ENCODE measurements at regions not wholly inside any gene's neighbourhood (a gene's known extent, or its start where the extent isn't known, plus 50 kb on each side); places are given as distances from the start of the nearest gene placed in this dataset.

GRCh38 chr2:81644189-81644588 is 1339.6 kb upstream of the LRRTM1 start:
- H3K79me2 ChIP-seq (ENCODE audit: insufficient read depth, low read length) = no peaks in the 10 kb centered on the region
- no peak overlapping the region for H3K9ac ChIP-seq (ENCODE audit: low read depth, low read length, poor library complexity, severe bottlenecking)
- no peaks in the 10 kb centered on the region for H3K27me3 ChIP-seq (ENCODE audit: insufficient read depth, low read length, poor library complexity, severe bottlenecking)
- H2AFZ ChIP-seq (ENCODE audit: low read length) = no peak overlapping the region
- no peak overlapping the region for H3K4me2 ChIP-seq (ENCODE audit: low read depth, low read length, poor library complexity, severe bottlenecking)
- no peaks in the 10 kb centered on the region for H3K4me1 ChIP-seq (ENCODE audit: insufficient read depth, low read length, poor library complexity, severe bottlenecking)
- no peaks in the 10 kb centered on the region for H3K9me2 ChIP-seq (replicated peaks; ENCODE audit: low read depth, low read length)
- H3K4me3 ChIP-seq (ENCODE audit: low read length, poor library complexity, severe bottlenecking) = no peak overlapping the region
- TF ChIP-seq EZH2phosphoT487 (IDR thresholded peaks at IDR 0.05; ENCODE audit: borderline replicate concordance) (no peak), CTCF (conservative IDR thresholded peaks at IDR 0.05; ENCODE audit: low read length) (no peak)
- H3K9me3 ChIP-seq (ENCODE audit: insufficient read depth, low read depth, low read length) = no peaks in the 10 kb centered on the region
- no peaks in the 10 kb centered on the region for H4K20me1 ChIP-seq (ENCODE audit: insufficient read depth, low read length, poor library complexity, severe bottlenecking)
- H3K36me3 ChIP-seq (ENCODE audit: insufficient read depth, low read length) = no peaks in the 10 kb centered on the region
- no peaks in the 10 kb centered on the region for H3F3A ChIP-seq (ENCODE audit: low read depth)

GRCh38 chr2:81624825-81625224 is 1320.3 kb upstream of the LRRTM1 start:
- no peak overlapping the region for H3K4me3 ChIP-seq (ENCODE audit: low read length, poor library complexity, severe bottlenecking)
- no peak overlapping the region for H3K9ac ChIP-seq (ENCODE audit: low read depth, low read length, poor library complexity, severe bottlenecking)
- H3K36me3 ChIP-seq (ENCODE audit: insufficient read depth, low read length) = no peaks in the 10 kb centered on the region
- no peaks in the 10 kb centered on the region for H3K9me3 ChIP-seq (ENCODE audit: insufficient read depth, low read depth, low read length)
- no peaks in the 10 kb centered on the region for H4K20me1 ChIP-seq (ENCODE audit: insufficient read depth, low read length, poor library complexity, severe bottlenecking)
- no peak overlapping the region for H3K4me2 ChIP-seq (ENCODE audit: low read depth, low read length, poor library complexity, severe bottlenecking)
- H3K4me1 ChIP-seq (ENCODE audit: insufficient read depth, low read length, poor library complexity, severe bottlenecking) = no peaks in the 10 kb centered on the region
- no peaks in the 10 kb centered on the region for H3F3A ChIP-seq (ENCODE audit: low read depth)
- TF ChIP-seq CTCF (conservative IDR thresholded peaks at IDR 0.05; ENCODE audit: low read length) (no peak), EZH2phosphoT487 (IDR thresholded peaks at IDR 0.05; ENCODE audit: borderline replicate concordance) (no peak)
- H2AFZ ChIP-seq (ENCODE audit: low read length) = no peak overlapping the region
- no peaks in the 10 kb centered on the region for H3K9me2 ChIP-seq (replicated peaks; ENCODE audit: low read depth, low read length)
- H3K27me3 ChIP-seq (ENCODE audit: insufficient read depth, low read length, poor library complexity, severe bottlenecking) = no peaks in the 10 kb centered on the region
- H3K79me2 ChIP-seq (ENCODE audit: insufficient read depth, low read length) = no peaks in the 10 kb centered on the region

- TF ChIP-seq EZH2phosphoT487 (IDR thresholded peaks at IDR 0.05; ENCODE audit: borderline replicate concordance) = no peak
- no peak for TF ChIP-seq CTCF (conservative IDR thresholded peaks at IDR 0.05; ENCODE audit: low read length)
- no peaks in the 10 kb centered on the region for H3K4me1 ChIP-seq (ENCODE audit: insufficient read depth, low read length, poor library complexity, severe bottlenecking)
- no peaks in the 10 kb centered on the region for H4K20me1 ChIP-seq (ENCODE audit: insufficient read depth, low read length, poor library complexity, severe bottlenecking)
- no peak overlapping the region for H3K4me2 ChIP-seq (ENCODE audit: low read depth, low read length, poor library complexity, severe bottlenecking)
- H3K36me3 ChIP-seq (ENCODE audit: insufficient read depth, low read length) = no peaks in the 10 kb centered on the region
- no peaks in the 10 kb centered on the region for H3K9me2 ChIP-seq (replicated peaks; ENCODE audit: low read depth, low read length)
- no peaks in the 10 kb centered on the region for H3K79me2 ChIP-seq (ENCODE audit: insufficient read depth, low read length)
- H3K4me3 ChIP-seq (ENCODE audit: low read length, poor library complexity, severe bottlenecking) = no peak overlapping the region
- H3F3A ChIP-seq (ENCODE audit: low read depth) = no peaks in the 10 kb centered on the region
- H3K27me3 ChIP-seq (ENCODE audit: insufficient read depth, low read length, poor library complexity, severe bottlenecking) = no peaks in the 10 kb centered on the region
- no peak overlapping the region for H3K9ac ChIP-seq (ENCODE audit: low read depth, low read length, poor library complexity, severe bottlenecking)
- no peaks in the 10 kb centered on the region for H3K9me3 ChIP-seq (ENCODE audit: insufficient read depth, low read depth, low read length)
- no peak overlapping the region for H2AFZ ChIP-seq (ENCODE audit: low read length)
Observed at GRCh38 chr2:81600088-81600487, 1295.5 kb upstream of the LRRTM1 start.

Data from Loucy (cell line).